Ascending aorta (tissue), 2 donors: ENCODE measurements at regions not wholly inside any gene's neighbourhood (a gene's known extent, or its start where the extent isn't known, plus 50 kb on each side); places are given as distances from the start of the nearest gene placed in this dataset.

Experiments
- DNase-seq, 2 donors: peaks; one replicate each; pipeline ENCODE4 v3.0.0-alpha.2; 2019; ENCODE audit warnings: low spot score in 2 of 2
- H3K27ac ChIP-seq, 2 donors: fragments of 200-600 bp; sonication (generic); one replicate each; pipeline ENCODE4 v1.5.1; 2016 to 2017; ENCODE audit warnings: mild to moderate bottlenecking in 1 of 2
- H3K27me3 ChIP-seq: fragments of 200-600 bp; sonication (generic); one replicate; pipeline ENCODE4 v1.5.1; 2017
- H3K36me3 ChIP-seq, 2 donors: fragments of 200-600 bp; sonication (generic); one replicate each; pipeline ENCODE4 v1.5.1; 2016
- H3K4me1 ChIP-seq, 2 donors: fragments of 200-600 bp; sonication (generic); one replicate each; pipeline ENCODE4 v1.5.1; 2016 to 2017; ENCODE audit warnings: mild to moderate bottlenecking in 1 of 2
- H3K4me3 ChIP-seq, 2 donors: fragments of 200-600 bp; sonication (generic); one replicate each; pipeline ENCODE4 v1.5.1; 2016 to 2017; ENCODE audit warnings: mild to moderate bottlenecking in 1 of 2
- H3K9me3 ChIP-seq, 2 donors: fragments of 200-600 bp; sonication (generic); one replicate each; pipeline ENCODE4 v1.5.1; 2016
- intact Hi-C: fragments of 100-400 bp; cut with DNase I; formaldehyde crosslinking; loops from one replicate; pipeline ENCODE4 v1.15.1; 2023
- TF ChIP-seq, protein P1 (sequence below), 3 experiments: fragments of 200-600 bp in 2 of 3; fragments of 450-650 bp in 1 of 3; sonication (generic) in 2 of 3; IDR thresholded peaks; one replicate each; pipeline ENCODE4 v1.5.1; 2016 to 2019; ENCODE audit warnings: antibody characterized with exemption in 3 of 3, mild to moderate bottlenecking in 1 of 3, moderate library complexity in 1 of 3

GRCh38 chr7:119335405-119335804 is 937.6 kb upstream of the KCND2 start:
- H3K27me3 ChIP-seq, result no peaks in the 10 kb centered on the region
- no peak overlapping the region for H3K4me3 ChIP-seq
- H3K4me1 ChIP-seq, result no peaks in the 10 kb centered on the region
- no peak overlapping the region for H3K27ac ChIP-seq
- TF ChIP-seq, protein P1, sequence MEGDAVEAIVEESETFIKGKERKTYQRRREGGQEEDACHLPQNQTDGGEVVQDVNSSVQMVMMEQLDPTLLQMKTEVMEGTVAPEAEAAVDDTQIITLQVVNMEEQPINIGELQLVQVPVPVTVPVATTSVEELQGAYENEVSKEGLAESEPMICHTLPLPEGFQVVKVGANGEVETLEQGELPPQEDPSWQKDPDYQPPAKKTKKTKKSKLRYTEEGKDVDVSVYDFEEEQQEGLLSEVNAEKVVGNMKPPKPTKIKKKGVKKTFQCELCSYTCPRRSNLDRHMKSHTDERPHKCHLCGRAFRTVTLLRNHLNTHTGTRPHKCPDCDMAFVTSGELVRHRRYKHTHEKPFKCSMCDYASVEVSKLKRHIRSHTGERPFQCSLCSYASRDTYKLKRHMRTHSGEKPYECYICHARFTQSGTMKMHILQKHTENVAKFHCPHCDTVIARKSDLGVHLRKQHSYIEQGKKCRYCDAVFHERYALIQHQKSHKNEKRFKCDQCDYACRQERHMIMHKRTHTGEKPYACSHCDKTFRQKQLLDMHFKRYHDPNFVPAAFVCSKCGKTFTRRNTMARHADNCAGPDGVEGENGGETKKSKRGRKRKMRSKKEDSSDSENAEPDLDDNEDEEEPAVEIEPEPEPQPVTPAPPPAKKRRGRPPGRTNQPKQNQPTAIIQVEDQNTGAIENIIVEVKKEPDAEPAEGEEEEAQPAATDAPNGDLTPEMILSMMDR (IDR thresholded peaks at IDR 0.05), result no peak
- DNase-seq, result no peak
- intact Hi-C loops, result no loop called here
- no peaks in the 10 kb centered on the region for H3K36me3 ChIP-seq
- no peaks in the 10 kb centered on the region for H3K9me3 ChIP-seq

- H3K9me3 ChIP-seq, result no peaks in the 10 kb centered on the region
- H3K4me1 ChIP-seq, result no peaks in the 10 kb centered on the region
- no peaks in the 10 kb centered on the region for H3K36me3 ChIP-seq
- H3K27me3 ChIP-seq, result no peaks in the 10 kb centered on the region
- intact Hi-C loops, result no loop called here
- no peak overlapping the region for H3K4me3 ChIP-seq
- no peak for DNase-seq
- no peak overlapping the region for H3K27ac ChIP-seq
- TF ChIP-seq, protein P1 (IDR thresholded peaks at IDR 0.05), result no peak
Observed at GRCh38 chr7:119341822-119342221, 931.2 kb upstream of the KCND2 start.

- H3K9me3 ChIP-seq, result no peaks in the 10 kb centered on the region
- no peak overlapping the region for H3K27ac ChIP-seq
- TF ChIP-seq, protein P1 (IDR thresholded peaks at IDR 0.05), result no peak
- no peaks in the 10 kb centered on the region for H3K27me3 ChIP-seq
- DNase-seq, result no peak
- H3K4me3 ChIP-seq, result no peak overlapping the region
- intact Hi-C loops, result no loop called here
- H3K4me1 ChIP-seq, result no peaks in the 10 kb centered on the region
- no peaks in the 10 kb centered on the region for H3K36me3 ChIP-seq
Observed at GRCh38 chr7:119343289-119343688, 929.7 kb upstream of the KCND2 start.

- H3K4me3 ChIP-seq, result no peak overlapping the region
- no peaks in the 10 kb centered on the region for H3K9me3 ChIP-seq
- H3K36me3 ChIP-seq, result no peaks in the 10 kb centered on the region
- intact Hi-C loops, result no loop called here
- DNase-seq, result no peak
- TF ChIP-seq, protein P1 (IDR thresholded peaks at IDR 0.05), result no peak
- no peaks in the 10 kb centered on the region for H3K4me1 ChIP-seq
- no peaks in the 10 kb centered on the region for H3K27me3 ChIP-seq
- H3K27ac ChIP-seq, result no peak overlapping the region
Observed at GRCh38 chr7:119344466-119344865, 928.5 kb upstream of the KCND2 start.

GRCh38 chr7:119348491-119348890 is 924.5 kb upstream of the KCND2 start:
- intact Hi-C loops, result no loop called here
- H3K27me3 ChIP-seq, result no peaks in the 10 kb centered on the region
- H3K9me3 ChIP-seq, result no peaks in the 10 kb centered on the region
- no peak overlapping the region for H3K27ac ChIP-seq
- no peak overlapping the region for H3K4me3 ChIP-seq
- DNase-seq, result no peak
- TF ChIP-seq, protein P1 (IDR thresholded peaks at IDR 0.05), result no peak
- no peaks in the 10 kb centered on the region for H3K4me1 ChIP-seq
- H3K36me3 ChIP-seq, result no peaks in the 10 kb centered on the region

DNA sequence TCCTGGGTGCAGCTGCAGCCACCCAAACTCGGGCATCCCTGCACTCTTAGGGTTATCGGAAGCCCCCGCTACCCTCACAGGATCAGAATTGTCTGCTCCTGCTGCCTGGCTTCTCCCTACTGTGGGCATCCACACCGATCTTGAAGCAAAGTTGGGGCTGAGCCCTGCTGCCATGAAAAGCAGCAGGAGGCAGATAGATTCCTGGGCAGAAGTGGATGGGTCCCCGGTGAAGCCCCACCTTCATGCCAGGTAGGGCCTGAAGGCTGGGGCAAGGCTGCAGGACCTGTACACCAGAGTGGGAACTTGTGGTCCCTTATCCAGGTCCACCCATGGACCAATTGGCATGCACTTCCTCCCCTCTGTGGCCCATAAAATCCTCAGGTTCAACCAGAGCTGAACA is 922.6 kb upstream of the KCND2 start:
- H3K9me3 ChIP-seq, result no peaks in the 10 kb centered on the region
- no peaks in the 10 kb centered on the region for H3K36me3 ChIP-seq
- no peaks in the 10 kb centered on the region for H3K27me3 ChIP-seq
- no peak overlapping the region for H3K4me3 ChIP-seq
- no peak for DNase-seq
- H3K4me1 ChIP-seq, result no peaks in the 10 kb centered on the region
- TF ChIP-seq, protein P1 (IDR thresholded peaks at IDR 0.05), result no peak
- intact Hi-C loops, result no loop called here
- no peak overlapping the region for H3K27ac ChIP-seq
